ENCODE measurements at regions not wholly inside any gene's neighbourhood (a gene's known extent, or its start where the extent isn't known, plus 50 kb on each side); places are given as distances from the start of the nearest gene placed in this dataset.
"Not testable (repeated sequence)": the region's sequence is repeated elsewhere in the genome, so short reads cannot be mapped to it uniquely, and the experiment has no call there.

- intact Hi-C loops (cut with micrococcal nuclease): no loop called here
- H3K27ac Mint-ChIP-seq: no peak overlapping the region
- WGBS (ENCODE audit: insufficient coverage): 92% methylated on average over 1 of the region's 3 CpGs
- DNase-seq (no peak), ATAC-seq (no peak)
- H3K4me3 Mint-ChIP-seq: no peak overlapping the region
- no peaks in the 10 kb centered on the region for H3K4me1 Mint-ChIP-seq
- Histone ChIP-seq H3K36me3 (ENCODE audit: control insufficient read depth, insufficient read depth, low read length) (no peaks in the 10 kb centered on the region), H3K9me3 (ENCODE audit: control insufficient read depth, insufficient read depth, low read length) (peaks cover 9% of the 10 kb centered on the region), H3K27me3 (ENCODE audit: control insufficient read depth, insufficient read depth, low read length) (no peaks in the 10 kb centered on the region), H3K4me3 (ENCODE audit: low read length) (no peak overlapping the region), H3K4me1 (ENCODE audit: control insufficient read depth, insufficient read depth, low read length) (no peaks in the 10 kb centered on the region), H3K27ac (ENCODE audit: low read length) (no peak overlapping the region)
- H3K27me3 Mint-ChIP-seq (ENCODE audit: low read depth in 2 of 2): no peaks in the 10 kb centered on the region
- H3K9me3 Mint-ChIP-seq: peaks cover 11 to 23% of the 10 kb centered on the region in 2 donors
- peaks cover 9% of the 10 kb centered on the region for H3K36me3 Mint-ChIP-seq
- TF ChIP-seq, protein P1, sequence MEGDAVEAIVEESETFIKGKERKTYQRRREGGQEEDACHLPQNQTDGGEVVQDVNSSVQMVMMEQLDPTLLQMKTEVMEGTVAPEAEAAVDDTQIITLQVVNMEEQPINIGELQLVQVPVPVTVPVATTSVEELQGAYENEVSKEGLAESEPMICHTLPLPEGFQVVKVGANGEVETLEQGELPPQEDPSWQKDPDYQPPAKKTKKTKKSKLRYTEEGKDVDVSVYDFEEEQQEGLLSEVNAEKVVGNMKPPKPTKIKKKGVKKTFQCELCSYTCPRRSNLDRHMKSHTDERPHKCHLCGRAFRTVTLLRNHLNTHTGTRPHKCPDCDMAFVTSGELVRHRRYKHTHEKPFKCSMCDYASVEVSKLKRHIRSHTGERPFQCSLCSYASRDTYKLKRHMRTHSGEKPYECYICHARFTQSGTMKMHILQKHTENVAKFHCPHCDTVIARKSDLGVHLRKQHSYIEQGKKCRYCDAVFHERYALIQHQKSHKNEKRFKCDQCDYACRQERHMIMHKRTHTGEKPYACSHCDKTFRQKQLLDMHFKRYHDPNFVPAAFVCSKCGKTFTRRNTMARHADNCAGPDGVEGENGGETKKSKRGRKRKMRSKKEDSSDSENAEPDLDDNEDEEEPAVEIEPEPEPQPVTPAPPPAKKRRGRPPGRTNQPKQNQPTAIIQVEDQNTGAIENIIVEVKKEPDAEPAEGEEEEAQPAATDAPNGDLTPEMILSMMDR (IDR thresholded peaks at IDR 0.05): no peak
These were observed 412.2 kb upstream of the CDH9 start for GRCh38 chr5:27450607-27451006.

- intact Hi-C loops (cut with micrococcal nuclease): not testable (repeated sequence)
- WGBS (ENCODE audit: insufficient coverage): 93% methylated on average over 20 of the region's 20 CpGs
These were observed 401.0 kb upstream of the CDH9 start for GRCh38 chr5:27439383-27439782.

GRCh38 chr5:27437594-27438200, 399.3 kb upstream of the CDH9 start:
- intact Hi-C loops (cut with micrococcal nuclease): no loop called here
- Mint-ChIP-seq H3K4me1 (no peaks in the 10 kb centered on the region), H3K36me3 (no peaks in the 10 kb centered on the region), H3K4me3 (no peak overlapping the region), H3K27ac (no peak overlapping the region), H3K9me3 (peaks cover 12 to 13% of the 10 kb centered on the region in 2 donors), H3K27me3 (ENCODE audit: low read depth in 2 of 2) (no peaks in the 10 kb centered on the region)
- Histone ChIP-seq H3K36me3 (ENCODE audit: control insufficient read depth, insufficient read depth, low read length) (no peaks in the 10 kb centered on the region), H3K4me1 (ENCODE audit: control insufficient read depth, insufficient read depth, low read length) (no peaks in the 10 kb centered on the region), H3K4me3 (ENCODE audit: low read length) (no peak overlapping the region), H3K9me3 (ENCODE audit: control insufficient read depth, insufficient read depth, low read length) (no peaks in the 10 kb centered on the region), H3K27ac (ENCODE audit: low read length) (no peak overlapping the region), H3K27me3 (ENCODE audit: control insufficient read depth, insufficient read depth, low read length) (no peaks in the 10 kb centered on the region)
- no CpG with 5 or more reads among the region's 2 CpGs for WGBS (ENCODE audit: insufficient coverage)
- DNase-seq (no peak), ATAC-seq (no peak)
- TF ChIP-seq, protein P1 (IDR thresholded peaks at IDR 0.05): no peak

More at GRCh38 chr5:27439383-27439782, 401.0 kb upstream of the CDH9 start:
- H3K4me1 ChIP-seq (ENCODE audit: control insufficient read depth, insufficient read depth, low read length); H3K36me3 Mint-ChIP-seq; H3K27ac ChIP-seq (ENCODE audit: low read length); H3K4me3 ChIP-seq (ENCODE audit: low read length); ATAC-seq; H3K4me1 Mint-ChIP-seq; H3K27ac Mint-ChIP-seq; H3K9me3 ChIP-seq (ENCODE audit: control insufficient read depth, insufficient read depth, low read length); H3K4me3 Mint-ChIP-seq; H3K27me3 ChIP-seq (ENCODE audit: control insufficient read depth, insufficient read depth, low read length); H3K36me3 ChIP-seq (ENCODE audit: control insufficient read depth, insufficient read depth, low read length); DNase-seq; H3K9me3 Mint-ChIP-seq; H3K27me3 Mint-ChIP-seq (ENCODE audit: low read depth in 2 of 2): not testable (repeated sequence)

DNA sequence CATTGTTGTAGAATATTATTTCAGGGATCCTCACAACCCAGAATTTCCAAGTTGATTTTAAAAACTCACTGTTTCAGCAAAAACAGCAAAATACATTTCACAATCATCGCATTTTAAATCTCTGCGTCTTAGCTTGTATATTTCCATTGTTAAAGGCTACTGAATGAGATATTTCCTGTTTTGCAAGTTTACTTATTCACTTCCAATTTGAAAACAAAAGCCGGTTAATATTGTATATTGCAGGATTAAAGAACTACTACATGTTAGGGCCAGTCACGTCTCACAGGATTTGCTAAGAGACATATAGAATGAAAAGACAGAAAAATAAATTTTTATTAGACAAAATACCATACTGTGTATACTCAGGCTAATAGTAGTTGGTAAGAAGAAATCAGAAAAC, 395.9 kb upstream of the CDH9 start:
- no peak overlapping the region for H3K4me3 ChIP-seq (ENCODE audit: low read length)
- Mint-ChIP-seq H3K9me3 (peaks cover 17 to 19% of the 10 kb centered on the region in 2 donors), H3K27me3 (ENCODE audit: low read depth in 2 of 2) (no peaks in the 10 kb centered on the region), H3K4me1 (no peaks in the 10 kb centered on the region), H3K27ac (no peak overlapping the region), H3K36me3 (no peaks in the 10 kb centered on the region), H3K4me3 (no peak overlapping the region)
- H3K36me3 ChIP-seq (ENCODE audit: control insufficient read depth, insufficient read depth, low read length): no peaks in the 10 kb centered on the region
- DNase-seq (no peak), ATAC-seq (no peak)
- H3K9me3 ChIP-seq (ENCODE audit: control insufficient read depth, insufficient read depth, low read length): no peaks in the 10 kb centered on the region
- TF ChIP-seq, protein P1 (IDR thresholded peaks at IDR 0.05): no peak
- intact Hi-C loops (cut with micrococcal nuclease): no loop called here
- no CpG with 5 or more reads among the region's 4 CpGs for WGBS (ENCODE audit: insufficient coverage)
- no peaks in the 10 kb centered on the region for H3K4me1 ChIP-seq (ENCODE audit: control insufficient read depth, insufficient read depth, low read length)
- H3K27me3 ChIP-seq (ENCODE audit: control insufficient read depth, insufficient read depth, low read length): no peaks in the 10 kb centered on the region
- H3K27ac ChIP-seq (ENCODE audit: low read length): no peak overlapping the region
